Esophagus muscularis mucosa (tissue), 4 donors: ENCODE measurements at regions not wholly inside any gene's neighbourhood (a gene's known extent, or its start where the extent isn't known, plus 50 kb on each side); places are given as distances from the start of the nearest gene placed in this dataset.

Experiments
- CTCF ChIP-seq, 3 experiments: fragments of 200-600 bp in 2 of 3; fragments of 450-650 bp in 1 of 3; sonication (generic) in 2 of 3; IDR thresholded peaks; one replicate each; pipeline ENCODE4 v1.5.1; 2017 to 2019; ENCODE audit warnings: antibody characterized with exemption in 3 of 3, mild to moderate bottlenecking in 2 of 3, moderate library complexity in 1 of 3
- EP300 ChIP-seq: sonication (generic); formaldehyde crosslinking; IDR thresholded peaks from one replicate; pipeline ENCODE4 v1.6.1; 2017; ENCODE audit warnings: antibody characterized with exemption
- POLR2A ChIP-seq: fragments of 450-650 bp; IDR thresholded peaks from one replicate; pipeline ENCODE4 v1.6.1; 2017; ENCODE audit warnings: antibody characterized with exemption, moderate library complexity, mild to moderate bottlenecking, low read depth

- no peak for TF ChIP-seq POLR2A
- TF ChIP-seq CTCF (IDR thresholded peaks at IDR 0.05): no peak
- no peak for TF ChIP-seq EP300
Measured at GRCh38 chr9:126232461-126232860, 94.2 kb upstream of the MVB12B start.
